ENCODE measurements at regions not wholly inside any gene's neighbourhood (a gene's known extent, or its start where the extent isn't known, plus 50 kb on each side); places are given as distances from the start of the nearest gene placed in this dataset.

DNA sequence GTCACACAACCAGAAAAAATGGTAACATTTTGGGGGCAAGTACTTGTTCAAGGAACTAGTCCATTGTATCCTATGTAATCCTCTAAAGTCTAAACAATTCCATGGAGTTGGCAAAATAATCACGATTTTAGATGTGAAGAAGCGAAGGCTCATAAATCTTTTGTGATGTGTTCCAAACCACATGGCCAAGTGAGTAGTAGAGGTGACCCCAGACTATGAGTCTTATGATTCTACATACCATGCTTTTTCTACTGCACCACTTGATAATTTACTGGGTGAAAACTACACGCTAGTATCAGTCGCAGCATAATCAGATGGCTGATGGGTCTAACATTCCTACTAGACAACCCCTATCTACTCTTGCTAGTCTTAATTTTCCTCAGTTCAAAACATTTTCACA is 371.4 kb downstream of the OSR1 start:
- TF ChIP-seq, protein P1, sequence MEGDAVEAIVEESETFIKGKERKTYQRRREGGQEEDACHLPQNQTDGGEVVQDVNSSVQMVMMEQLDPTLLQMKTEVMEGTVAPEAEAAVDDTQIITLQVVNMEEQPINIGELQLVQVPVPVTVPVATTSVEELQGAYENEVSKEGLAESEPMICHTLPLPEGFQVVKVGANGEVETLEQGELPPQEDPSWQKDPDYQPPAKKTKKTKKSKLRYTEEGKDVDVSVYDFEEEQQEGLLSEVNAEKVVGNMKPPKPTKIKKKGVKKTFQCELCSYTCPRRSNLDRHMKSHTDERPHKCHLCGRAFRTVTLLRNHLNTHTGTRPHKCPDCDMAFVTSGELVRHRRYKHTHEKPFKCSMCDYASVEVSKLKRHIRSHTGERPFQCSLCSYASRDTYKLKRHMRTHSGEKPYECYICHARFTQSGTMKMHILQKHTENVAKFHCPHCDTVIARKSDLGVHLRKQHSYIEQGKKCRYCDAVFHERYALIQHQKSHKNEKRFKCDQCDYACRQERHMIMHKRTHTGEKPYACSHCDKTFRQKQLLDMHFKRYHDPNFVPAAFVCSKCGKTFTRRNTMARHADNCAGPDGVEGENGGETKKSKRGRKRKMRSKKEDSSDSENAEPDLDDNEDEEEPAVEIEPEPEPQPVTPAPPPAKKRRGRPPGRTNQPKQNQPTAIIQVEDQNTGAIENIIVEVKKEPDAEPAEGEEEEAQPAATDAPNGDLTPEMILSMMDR (conservative IDR thresholded peaks at IDR 0.05), result no peak
- TF ChIP-seq ZFX (IDR thresholded peaks at IDR 0.05), result no peak
